SU-DHL-6 (cell line): ENCODE measurements at regions not wholly inside any gene's neighbourhood (a gene's known extent, or its start where the extent isn't known, plus 50 kb on each side); places are given as distances from the start of the nearest gene placed in this dataset.

Experiments
- EZH2phosphoT487 ChIP-seq: fragments of 200-600 bp; sonication (generic), shearing (Covaris generic); conservative IDR thresholded peaks from 2 replicates; pipeline ENCODE4 v1.6.1; 2018; ENCODE audit warnings: mild to moderate bottlenecking, antibody characterized with exemption, low read length, moderate library complexity, mixed read lengths
- TF ChIP-seq, protein P1 (sequence below): fragments of 200-600 bp; sonication (generic); IDR thresholded peaks from one replicate; pipeline ENCODE4 v1.5.1; 2017; ENCODE audit warnings: antibody characterized with exemption, mild to moderate bottlenecking, low read length, moderate library complexity; ENCODE audit not compliant: insufficient read depth, poor library complexity, severe bottlenecking

- TF ChIP-seq, protein P1, sequence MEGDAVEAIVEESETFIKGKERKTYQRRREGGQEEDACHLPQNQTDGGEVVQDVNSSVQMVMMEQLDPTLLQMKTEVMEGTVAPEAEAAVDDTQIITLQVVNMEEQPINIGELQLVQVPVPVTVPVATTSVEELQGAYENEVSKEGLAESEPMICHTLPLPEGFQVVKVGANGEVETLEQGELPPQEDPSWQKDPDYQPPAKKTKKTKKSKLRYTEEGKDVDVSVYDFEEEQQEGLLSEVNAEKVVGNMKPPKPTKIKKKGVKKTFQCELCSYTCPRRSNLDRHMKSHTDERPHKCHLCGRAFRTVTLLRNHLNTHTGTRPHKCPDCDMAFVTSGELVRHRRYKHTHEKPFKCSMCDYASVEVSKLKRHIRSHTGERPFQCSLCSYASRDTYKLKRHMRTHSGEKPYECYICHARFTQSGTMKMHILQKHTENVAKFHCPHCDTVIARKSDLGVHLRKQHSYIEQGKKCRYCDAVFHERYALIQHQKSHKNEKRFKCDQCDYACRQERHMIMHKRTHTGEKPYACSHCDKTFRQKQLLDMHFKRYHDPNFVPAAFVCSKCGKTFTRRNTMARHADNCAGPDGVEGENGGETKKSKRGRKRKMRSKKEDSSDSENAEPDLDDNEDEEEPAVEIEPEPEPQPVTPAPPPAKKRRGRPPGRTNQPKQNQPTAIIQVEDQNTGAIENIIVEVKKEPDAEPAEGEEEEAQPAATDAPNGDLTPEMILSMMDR, result no peak
- TF ChIP-seq EZH2phosphoT487, result no peak
These were observed 906.8 kb upstream of the NDST4 start for GRCh38 chr4:116020141-116020722.
